Stimulated activated CD4-positive, alpha-beta T cell treated with anti-CD3 and anti-CD28 coated beads, TNF-alpha, amount 100 ng/mL, for 24 hours (primary cell): ENCODE measurements at regions not wholly inside any gene's neighbourhood (a gene's known extent, or its start where the extent isn't known, plus 50 kb on each side); places are given as distances from the start of the nearest gene placed in this dataset.
A peak's percentile ranks its signal among the peaks of the same experiment; 100 is the strongest.
"Not testable (repeated sequence)": the region's sequence is repeated elsewhere in the genome, so short reads cannot be mapped to it uniquely, and the experiment has no call there.

Experiments used
- DNase-seq, 3 experiments: peaks; one replicate each; pipeline ENCODE4 v3.0.0-alpha.2; 2020; ENCODE audit warnings: low read depth in 3 of 3

DNA sequence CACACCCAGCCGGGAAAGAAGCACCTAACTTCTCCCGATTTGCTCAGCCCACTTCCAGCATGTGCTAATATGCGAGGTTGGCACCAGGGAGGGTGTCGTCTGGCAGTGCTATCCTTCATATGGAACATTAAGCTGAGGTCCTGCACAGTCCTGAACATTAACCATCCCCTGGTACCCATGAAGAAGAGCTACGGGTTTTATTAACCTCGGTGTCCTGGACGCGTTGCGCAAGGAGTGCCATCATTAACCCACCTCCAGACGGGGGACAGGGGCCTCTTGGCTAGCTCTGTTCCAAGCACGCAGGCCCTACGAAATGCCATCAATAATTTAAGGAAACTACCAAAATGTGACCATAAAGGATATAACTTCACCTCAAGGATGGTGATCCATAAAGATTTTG lies 193.5 kb downstream of the MAF start:
- DNase-seq = no peak

GRCh38 chr16:79404571-79404970 lies 196.0 kb downstream of the MAF start:
- DNase-seq = no peak

GRCh38 chr16:79403534-79403933 lies 197.0 kb downstream of the MAF start:
- no peak for DNase-seq

DNA sequence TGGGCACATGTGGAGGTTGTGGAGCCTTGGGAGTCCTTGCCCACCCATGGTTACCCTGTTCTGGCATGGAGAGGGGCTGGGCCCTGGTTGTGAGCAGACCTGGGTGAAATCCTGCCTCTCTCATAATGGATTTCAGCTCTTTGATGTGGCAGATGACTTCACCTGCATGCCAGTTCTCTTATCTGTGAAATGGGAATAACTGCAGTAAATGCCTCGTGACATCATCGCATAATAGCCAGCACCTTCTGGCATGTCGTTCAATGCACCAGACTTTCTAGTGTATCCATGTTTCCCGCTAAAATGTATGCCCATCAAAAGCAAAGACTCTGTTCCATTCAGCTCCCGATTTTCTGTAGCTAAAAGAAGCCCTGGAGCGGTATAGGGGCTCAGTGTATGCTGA lies 197.6 kb downstream of the MAF start:
- DNase-seq = no peak

DNA sequence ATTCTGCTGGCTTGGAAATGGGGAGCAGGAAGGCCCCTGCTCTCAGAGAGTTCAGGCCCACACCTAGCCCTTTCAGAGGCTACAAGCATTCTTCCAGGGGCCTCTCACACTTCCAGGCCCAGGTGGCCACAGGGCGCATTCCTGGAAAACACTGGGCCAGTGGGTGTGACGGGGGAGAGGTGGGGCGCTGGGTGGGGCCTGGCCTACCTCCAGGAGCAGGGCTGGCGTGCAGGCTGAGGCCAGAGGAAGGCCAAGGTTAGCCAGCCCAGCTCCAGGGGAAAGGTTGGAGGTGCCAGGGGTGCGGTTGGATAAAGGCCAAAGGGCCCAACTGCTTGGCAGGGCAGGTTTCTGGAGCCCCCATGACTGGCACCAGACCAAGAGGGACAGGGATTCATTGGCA lies 198.2 kb downstream of the MAF start:
- no peak for DNase-seq

DNA sequence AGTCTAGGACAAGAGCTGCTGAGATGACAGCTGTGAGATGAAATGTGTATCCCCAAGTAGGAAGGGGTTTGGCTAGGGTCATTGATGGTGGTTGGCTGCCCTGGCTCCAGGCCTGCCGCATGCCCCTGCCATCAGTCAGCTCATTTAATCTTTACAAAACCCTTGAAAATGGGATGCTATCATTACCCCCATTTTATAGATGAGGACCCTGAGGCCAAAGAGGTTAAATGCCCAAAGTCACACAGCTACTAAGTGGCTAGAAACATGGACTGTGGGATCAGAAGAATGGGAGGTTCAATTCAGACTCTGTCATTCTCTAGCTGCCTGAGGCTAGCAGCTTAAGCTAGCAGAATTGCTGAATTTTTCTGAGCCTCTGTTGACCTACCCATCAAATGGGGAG lies 198.8 kb downstream of the MAF start:
- DNase-seq = no peak

- no peak for DNase-seq
These were observed 199.4 kb downstream of the MAF start for GRCh38 chr16:79401157-79401556.

DNA sequence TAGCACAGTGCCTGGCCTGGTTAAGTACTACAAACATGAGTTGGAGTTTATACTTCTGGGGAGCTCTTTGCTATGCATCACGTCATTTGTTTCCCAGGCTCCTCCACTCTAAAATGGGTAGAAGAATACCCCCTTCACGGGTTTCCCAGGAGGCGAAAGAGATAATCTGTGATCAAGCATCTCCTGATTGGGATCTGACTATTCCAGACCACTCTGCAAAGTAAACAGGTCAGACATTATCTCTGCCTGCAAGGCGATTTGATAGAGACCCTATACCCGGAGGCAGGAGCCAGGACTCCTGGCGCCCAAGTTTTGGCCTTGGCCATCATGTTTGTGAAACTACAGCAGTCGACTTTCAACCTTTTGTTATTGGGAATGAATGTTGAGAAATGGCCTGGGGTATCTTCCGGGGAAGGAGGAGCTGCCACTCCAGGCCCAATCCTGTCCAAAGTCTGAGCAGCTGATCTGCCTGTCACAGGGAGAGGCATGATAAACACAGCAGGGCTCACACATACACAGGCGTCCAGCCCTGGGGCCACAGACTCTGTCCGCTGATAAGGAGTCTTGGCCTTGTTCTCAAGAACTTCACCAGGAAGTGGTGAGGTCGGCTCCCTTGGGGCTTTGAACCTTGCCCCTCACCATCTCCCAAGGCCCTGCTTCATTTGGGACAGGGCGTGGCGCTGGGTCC lies 199.9 kb downstream of the MAF start:
- DNase-seq = no peak

DNA sequence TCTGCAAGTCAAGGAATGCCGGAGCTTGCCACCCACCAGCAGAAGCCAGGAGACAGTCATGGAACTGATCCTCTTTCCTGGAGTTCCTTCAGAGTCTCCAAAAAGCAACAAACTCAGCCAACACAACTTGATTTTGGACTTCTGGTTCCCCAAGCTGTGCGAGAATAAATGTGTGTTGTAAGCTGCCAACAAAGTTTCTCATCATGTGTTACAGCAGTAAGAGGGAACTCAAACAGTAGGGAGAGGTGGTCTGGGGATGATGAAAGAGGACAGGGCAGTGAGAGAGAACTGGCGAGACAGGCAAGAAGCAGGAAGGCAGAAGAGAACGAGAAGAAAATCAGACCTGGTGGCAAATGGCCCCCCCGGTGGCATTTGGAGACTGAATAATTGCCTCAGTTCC lies 204.9 kb downstream of the MAF start:
- DNase-seq = no peak

- DNase-seq = no peak
These were observed 206.3 kb downstream of the MAF start for GRCh38 chr16:79394206-79394605.

- DNase-seq = no peak
These were observed 207.0 kb downstream of the MAF start for GRCh38 chr16:79393564-79393963.

DNA sequence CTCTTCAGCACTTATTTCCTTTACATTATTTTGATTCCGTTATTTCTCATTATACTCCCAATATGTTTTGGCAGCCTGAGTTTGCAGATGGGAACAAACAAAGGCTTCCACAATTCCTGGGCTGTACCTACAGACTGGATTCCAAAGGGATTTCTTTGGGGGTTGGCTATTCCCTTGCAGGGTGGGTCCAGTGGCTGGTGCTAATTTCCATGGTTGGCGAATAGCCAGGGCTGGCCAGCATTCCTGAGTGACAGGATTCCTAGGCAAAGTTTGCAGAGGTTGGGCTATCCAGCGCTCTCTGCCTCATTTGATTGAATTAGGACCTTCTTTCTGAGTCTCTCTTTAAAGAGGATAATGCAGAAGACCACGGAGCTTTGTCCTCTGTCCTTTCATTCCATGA lies 207.4 kb downstream of the MAF start:
- DNase-seq = no peak

DNA sequence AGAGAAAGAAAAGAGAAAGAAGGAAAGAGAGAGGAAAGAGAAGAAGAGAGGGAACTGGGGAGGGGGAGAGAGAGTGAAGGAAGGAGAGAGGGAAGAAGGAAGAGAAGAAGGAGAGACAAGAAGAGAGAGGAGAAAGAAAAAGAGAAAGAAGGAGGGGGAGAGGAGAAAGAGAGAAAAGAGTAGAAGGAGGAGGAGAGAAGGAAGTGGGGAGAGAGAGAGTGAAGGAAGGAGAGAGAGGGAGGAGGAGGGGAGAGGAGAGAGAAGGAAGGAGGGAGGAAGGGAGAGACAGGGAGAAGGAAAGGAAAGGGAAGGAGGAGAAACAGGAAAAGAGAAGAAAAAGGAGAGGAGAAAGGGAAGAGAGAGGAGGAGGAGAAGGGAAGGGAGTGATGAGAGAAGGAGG lies 208.5 kb downstream of the MAF start:
- no peak for DNase-seq

DNA sequence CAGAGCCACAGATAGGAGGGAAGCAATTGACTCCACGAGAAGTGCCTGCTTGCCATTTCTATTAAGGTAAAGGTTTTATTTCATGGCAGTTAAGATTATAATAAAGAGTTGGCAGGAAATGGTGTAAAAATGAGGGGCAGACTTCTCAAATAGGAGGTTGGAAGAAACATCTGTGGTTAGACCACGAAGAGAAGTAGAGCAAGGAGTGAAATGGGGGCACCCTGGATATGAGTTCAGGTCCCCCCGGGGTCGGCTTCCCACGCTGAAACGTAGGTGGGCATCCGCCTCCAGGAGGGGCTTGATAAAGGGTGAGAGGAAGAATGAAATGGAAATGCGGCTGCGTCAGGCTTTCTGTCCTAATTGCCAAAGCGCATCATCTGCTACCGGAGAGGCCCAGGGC lies 209.1 kb downstream of the MAF start:
- DNase-seq = no peak

DNA sequence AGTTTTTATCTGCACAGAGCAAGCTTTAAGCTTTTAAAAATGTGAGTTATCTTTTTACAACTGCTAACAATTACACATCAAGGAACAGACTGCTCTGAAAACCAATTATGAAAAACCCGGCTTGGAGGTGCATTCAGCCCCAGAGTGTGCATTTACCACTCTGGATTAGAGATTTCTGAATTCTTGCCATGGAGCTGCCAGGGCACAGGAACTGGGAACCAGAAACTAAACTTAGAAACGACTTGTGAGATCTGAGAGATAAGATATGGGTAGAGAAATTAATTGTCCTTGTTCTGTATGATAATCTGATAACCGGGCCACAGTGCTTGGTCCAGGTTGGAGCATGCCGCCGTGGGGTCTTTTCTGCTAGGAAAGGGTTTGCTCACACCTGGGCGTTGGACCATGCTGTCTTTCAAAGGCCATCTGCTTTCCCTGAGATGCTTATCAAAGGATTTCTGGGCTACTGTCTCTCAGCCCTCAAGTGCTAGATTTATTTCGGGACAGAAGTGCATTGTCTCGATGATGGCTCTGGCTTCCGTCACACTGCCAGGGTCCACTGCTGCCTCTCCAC lies 210.0 kb downstream of the MAF start:
- no peak for DNase-seq

DNA sequence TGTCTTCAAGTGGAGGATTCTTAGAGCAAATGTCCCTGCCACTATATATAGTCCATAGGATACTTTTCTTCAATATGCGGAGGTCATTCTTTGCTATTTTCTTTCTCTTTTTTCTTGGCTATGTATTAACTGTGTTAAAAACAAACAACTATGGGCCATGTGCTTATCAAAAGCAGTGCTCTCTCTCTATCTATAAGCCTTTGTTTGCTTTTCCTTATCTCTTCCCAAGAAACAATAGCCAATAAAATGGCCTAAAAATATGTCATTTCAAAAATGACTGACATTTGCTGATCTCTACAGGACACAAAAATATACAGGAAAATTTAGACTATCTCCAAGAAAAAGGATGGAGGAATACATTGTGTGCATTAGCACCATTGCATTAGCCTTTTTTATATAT lies 212.1 kb downstream of the MAF start:
- no peak for DNase-seq

- DNase-seq = no peak
These were observed 214.2 kb downstream of the MAF start for GRCh38 chr16:79386299-79386698.

DNA sequence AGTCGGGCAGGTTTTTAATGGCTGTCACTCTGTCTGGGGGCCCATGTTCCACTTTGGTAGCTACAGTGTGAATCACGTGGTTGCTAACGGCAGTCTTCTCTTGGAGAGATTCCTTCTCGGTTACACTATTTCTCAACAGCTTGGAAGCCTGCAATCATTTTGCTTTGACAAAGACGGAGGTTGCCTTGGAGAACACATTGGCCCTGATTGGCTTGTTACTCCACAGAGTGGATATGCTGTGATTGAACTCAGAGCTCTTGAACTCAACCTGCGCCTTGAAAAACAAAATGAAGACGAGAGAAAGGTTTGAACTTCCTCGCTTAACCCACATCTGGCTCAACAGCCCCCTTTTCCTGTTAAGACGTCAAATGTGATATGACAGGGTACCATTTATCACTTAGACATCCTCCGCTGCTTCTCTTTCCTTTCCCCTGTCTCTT lies 218.9 kb downstream of the MAF start:
- DNase-seq = no peak

DNA sequence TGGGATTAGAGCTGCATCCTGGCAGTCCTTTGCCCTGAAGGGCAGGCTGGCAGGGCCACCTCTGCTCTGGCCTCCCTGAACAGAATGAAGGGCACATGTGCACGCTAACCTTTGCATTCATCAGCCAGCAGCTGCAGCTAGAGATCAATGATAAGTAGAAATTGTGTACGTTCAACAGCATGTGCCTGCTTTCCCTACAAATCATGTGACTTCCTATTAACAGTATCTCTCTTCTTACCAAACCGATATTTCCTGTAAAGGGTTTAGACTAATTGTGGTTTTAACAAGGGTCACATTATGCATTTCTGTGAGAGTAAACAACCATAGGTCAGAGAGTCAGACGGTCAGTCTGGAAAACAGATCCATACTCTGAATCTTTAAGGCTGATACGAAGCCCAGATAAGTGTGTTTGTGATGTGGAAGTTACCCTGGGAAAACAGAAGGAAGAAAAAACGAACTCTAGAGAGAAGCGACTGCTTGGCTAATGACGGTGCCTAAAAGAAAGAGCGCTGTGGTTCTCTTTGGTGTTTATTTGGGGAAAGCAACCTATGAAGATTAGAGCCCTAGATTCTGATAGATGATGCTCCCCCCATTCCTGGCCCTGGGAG lies 219.4 kb downstream of the MAF start:
- no peak for DNase-seq

GRCh38 chr16:79379095-79379494 lies 221.4 kb downstream of the MAF start:
- no peak for DNase-seq

- not testable (repeated sequence) for DNase-seq
These were observed 223.5 kb downstream of the MAF start for GRCh38 chr16:79377082-79377481.

DNA sequence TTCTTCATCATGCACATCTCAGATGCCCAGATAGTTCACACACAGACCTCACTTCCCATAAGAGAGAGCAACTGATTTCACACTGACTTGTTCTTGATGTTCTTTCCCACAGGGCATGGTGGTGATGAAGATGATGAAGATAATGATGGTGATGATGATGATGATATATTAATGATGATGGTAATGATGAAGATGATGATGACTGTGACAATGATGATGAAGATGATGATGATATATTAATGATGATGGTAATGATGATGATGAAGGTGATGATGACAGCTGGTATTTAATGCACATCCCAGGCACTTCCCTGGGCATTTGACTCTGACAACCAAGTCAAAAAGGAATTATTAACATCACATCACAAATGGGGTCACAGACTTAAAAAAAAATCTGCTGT lies 225.2 kb downstream of the MAF start:
- DNase-seq = no peak

DNA sequence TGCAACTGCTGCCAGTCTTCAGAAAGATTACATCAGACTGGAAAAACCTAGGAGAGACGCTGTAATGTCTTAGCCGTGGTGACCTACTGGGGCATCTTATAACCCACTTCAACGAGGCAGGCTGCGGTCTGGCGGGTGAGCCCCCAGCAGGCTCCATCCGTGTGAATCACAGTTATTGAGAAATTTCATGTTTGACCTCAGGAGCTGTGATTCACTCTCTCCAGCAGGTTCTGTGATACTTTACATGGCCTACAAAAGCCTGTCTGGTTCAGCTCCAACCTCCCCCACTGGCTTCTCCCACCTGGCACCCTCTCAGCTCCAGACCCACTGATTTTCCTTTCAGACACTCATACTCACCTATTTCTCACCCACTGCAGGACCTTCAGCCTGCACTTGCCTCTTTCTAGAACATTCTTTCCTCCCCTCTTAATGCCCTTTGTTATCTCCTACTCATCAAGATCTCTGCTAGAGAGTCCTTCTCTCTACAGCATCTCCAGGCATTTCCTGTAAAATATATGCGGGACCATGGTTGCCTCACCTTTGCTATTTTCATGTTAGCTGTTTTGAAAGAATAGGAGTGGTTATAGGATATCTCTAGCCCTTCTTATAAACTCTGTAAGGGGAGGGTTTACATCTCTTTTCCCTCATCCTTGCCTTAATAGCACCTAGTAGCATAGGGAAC lies 227.9 kb downstream of the MAF start:
- DNase-seq = peak in 2 of 3 experiments; percentile 9 to 34
